Activated CD4-positive, alpha-beta memory T cell treated with anti-CD3 and anti-CD28 coated beads, Interleukin-2, amount 10 ng/mL, durations not matched to agents 7 days and 5 days (primary cell): ENCODE measurements at regions not wholly inside any gene's neighbourhood (a gene's known extent, or its start where the extent isn't known, plus 50 kb on each side); places are given as distances from the start of the nearest gene placed in this dataset.

Source experiments
- CTCF ChIA-PET: fragments of 350-600 bp; sonication (Branson Sonifier 250); formaldehyde crosslinking; loops from one replicate; lab custom pipeline; 2021; ENCODE audit warnings: antibody characterized with exemption, inconsistent platforms; lab: Charles Lee
- POLR2A ChIA-PET: fragments of 350-600 bp; sonication (Branson Sonifier 250); formaldehyde crosslinking; loops from one replicate; lab custom pipeline; 2021; ENCODE audit warnings: antibody characterized with exemption; lab: Charles Lee
- DNase-seq: peaks from one replicate; pipeline ENCODE4 v3.0.0-alpha.2; 2020
- H3K27ac Mint-ChIP-seq: one replicate; pipeline ENCODE4 v1.8.0; 2021; ENCODE audit warnings: mild to moderate bottlenecking, mixed read lengths
- H3K27me3 Mint-ChIP-seq: one replicate; pipeline ENCODE4 v1.8.0; 2021; ENCODE audit warnings: mixed read lengths
- H3K36me3 Mint-ChIP-seq: one replicate; pipeline ENCODE4 v1.8.0; 2021; ENCODE audit warnings: low read depth, mixed read lengths
- H3K4me1 Mint-ChIP-seq: one replicate; pipeline ENCODE4 v1.8.0; 2021; ENCODE audit warnings: mixed read lengths
- H3K4me3 Mint-ChIP-seq: one replicate; pipeline ENCODE4 v1.8.0; 2021; ENCODE audit warnings: mild to moderate bottlenecking, mixed read lengths
- H3K9me3 Mint-ChIP-seq: one replicate; pipeline ENCODE4 v1.8.0; 2021; ENCODE audit warnings: mixed read lengths

- H3K4me3 Mint-ChIP-seq, result no peak overlapping the region
- no peak overlapping the region for H3K27ac Mint-ChIP-seq
- ChIA-PET POLR2A (no interaction called here), CTCF (no interaction called here)
- DNase-seq, result no peak
- no peaks in the 10 kb centered on the region for H3K36me3 Mint-ChIP-seq
- H3K9me3 Mint-ChIP-seq, result no peaks in the 10 kb centered on the region
- H3K4me1 Mint-ChIP-seq, result no peaks in the 10 kb centered on the region
- H3K27me3 Mint-ChIP-seq, result no peaks in the 10 kb centered on the region
Observed at GRCh38 chr4:137644201-137644600, 111.9 kb upstream of the PCDH18 start.

GRCh38 chr4:137641544-137641943 lies 109.2 kb upstream of the PCDH18 start:
- Mint-ChIP-seq H3K9me3 (no peaks in the 10 kb centered on the region), H3K4me1 (no peaks in the 10 kb centered on the region), H3K36me3 (no peaks in the 10 kb centered on the region), H3K27ac (no peak overlapping the region), H3K27me3 (no peaks in the 10 kb centered on the region), H3K4me3 (no peak overlapping the region)
- no peak for DNase-seq
- ChIA-PET CTCF (no interaction called here), POLR2A (no interaction called here)

GRCh38 chr4:137640838-137641158 lies 108.5 kb upstream of the PCDH18 start:
- Mint-ChIP-seq H3K27ac (no peak overlapping the region), H3K36me3 (no peaks in the 10 kb centered on the region), H3K9me3 (no peaks in the 10 kb centered on the region), H3K4me3 (no peak overlapping the region), H3K27me3 (no peaks in the 10 kb centered on the region), H3K4me1 (no peaks in the 10 kb centered on the region)
- no peak for DNase-seq
- CTCF ChIA-PET, result no interaction called here
- POLR2A ChIA-PET, result no interaction called here

GRCh38 chr4:137640156-137640837 lies 108.0 kb upstream of the PCDH18 start:
- Mint-ChIP-seq H3K9me3 (no peaks in the 10 kb centered on the region), H3K4me3 (no peak overlapping the region), H3K27ac (no peak overlapping the region), H3K27me3 (no peaks in the 10 kb centered on the region), H3K4me1 (no peaks in the 10 kb centered on the region), H3K36me3 (no peaks in the 10 kb centered on the region)
- no peak for DNase-seq
- CTCF ChIA-PET, result no interaction called here
- POLR2A ChIA-PET, result no interaction called here

- no peaks in the 10 kb centered on the region for H3K9me3 Mint-ChIP-seq
- no peaks in the 10 kb centered on the region for H3K27me3 Mint-ChIP-seq
- POLR2A ChIA-PET, result no interaction called here
- CTCF ChIA-PET, result no interaction called here
- DNase-seq, result no peak
- H3K4me3 Mint-ChIP-seq, result no peak overlapping the region
- no peaks in the 10 kb centered on the region for H3K4me1 Mint-ChIP-seq
- no peak overlapping the region for H3K27ac Mint-ChIP-seq
- no peaks in the 10 kb centered on the region for H3K36me3 Mint-ChIP-seq
Observed at GRCh38 chr4:137638934-137639333, 106.6 kb upstream of the PCDH18 start.

GRCh38 chr4:137635601-137636000 lies 103.3 kb upstream of the PCDH18 start:
- Mint-ChIP-seq H3K4me1 (no peaks in the 10 kb centered on the region), H3K36me3 (no peaks in the 10 kb centered on the region), H3K27ac (no peak overlapping the region), H3K27me3 (no peaks in the 10 kb centered on the region), H3K4me3 (no peak overlapping the region), H3K9me3 (peaks cover 6% of the 10 kb centered on the region)
- POLR2A ChIA-PET, result no interaction called here
- CTCF ChIA-PET, result no interaction called here
- no peak for DNase-seq

- Mint-ChIP-seq H3K27ac (no peak overlapping the region), H3K36me3 (no peaks in the 10 kb centered on the region), H3K4me3 (no peak overlapping the region), H3K4me1 (no peaks in the 10 kb centered on the region), H3K27me3 (no peaks in the 10 kb centered on the region), H3K9me3 (peaks cover 6% of the 10 kb centered on the region)
- ChIA-PET CTCF (no interaction called here), POLR2A (no interaction called here)
- DNase-seq, result no peak
Observed at GRCh38 chr4:137635108-137635507, 102.8 kb upstream of the PCDH18 start.

GRCh38 chr4:137632842-137633241 lies 100.5 kb upstream of the PCDH18 start:
- no peaks in the 10 kb centered on the region for H3K27me3 Mint-ChIP-seq
- POLR2A ChIA-PET, result no interaction called here

GRCh38 chr4:137631605-137632004 lies 99.3 kb upstream of the PCDH18 start:
- ChIA-PET CTCF (no interaction called here), POLR2A (no interaction called here)
- no peaks in the 10 kb centered on the region for H3K27me3 Mint-ChIP-seq
- H3K4me1 Mint-ChIP-seq, result no peaks in the 10 kb centered on the region
- no peak for DNase-seq
- H3K36me3 Mint-ChIP-seq, result no peaks in the 10 kb centered on the region
- no peak overlapping the region for H3K27ac Mint-ChIP-seq
- H3K9me3 Mint-ChIP-seq, result peaks cover 6% of the 10 kb centered on the region
- H3K4me3 Mint-ChIP-seq, result no peak overlapping the region

More at GRCh38 chr4:137632842-137633241, 100.5 kb upstream of the PCDH18 start:
- no peaks in the 10 kb centered on the region for H3K36me3 Mint-ChIP-seq
- H3K27ac Mint-ChIP-seq, result no peak overlapping the region
- H3K4me1 Mint-ChIP-seq, result no peaks in the 10 kb centered on the region
- H3K9me3 Mint-ChIP-seq, result peaks cover 6% of the 10 kb centered on the region
- no peak overlapping the region for H3K4me3 Mint-ChIP-seq
- DNase-seq, result no peak
- CTCF ChIA-PET, result no interaction called here

- Mint-ChIP-seq H3K27ac (no peak overlapping the region), H3K9me3 (peaks cover 6% of the 10 kb centered on the region), H3K27me3 (no peaks in the 10 kb centered on the region), H3K4me1 (no peaks in the 10 kb centered on the region), H3K36me3 (no peaks in the 10 kb centered on the region), H3K4me3 (no peak overlapping the region)
- ChIA-PET CTCF (no interaction called here), POLR2A (no interaction called here)
- DNase-seq, result no peak
Observed at GRCh38 chr4:137630252-137630651, 98.0 kb upstream of the PCDH18 start.

GRCh38 chr4:137627739-137628460 lies 95.6 kb upstream of the PCDH18 start:
- no peaks in the 10 kb centered on the region for H3K4me1 Mint-ChIP-seq
- H3K4me3 Mint-ChIP-seq, result no peak overlapping the region
- ChIA-PET CTCF (no interaction called here), POLR2A (no interaction called here)
- no peak overlapping the region for H3K27ac Mint-ChIP-seq
- DNase-seq, result no peak
- H3K9me3 Mint-ChIP-seq, result peaks cover 3% of the 10 kb centered on the region
- no peaks in the 10 kb centered on the region for H3K36me3 Mint-ChIP-seq
- no peaks in the 10 kb centered on the region for H3K27me3 Mint-ChIP-seq

GRCh38 chr4:137626942-137627738 lies 94.8 kb upstream of the PCDH18 start:
- DNase-seq, result no peak
- ChIA-PET CTCF (no interaction called here), POLR2A (no interaction called here)
- Mint-ChIP-seq H3K36me3 (no peaks in the 10 kb centered on the region), H3K27ac (no peak overlapping the region), H3K4me3 (no peak overlapping the region), H3K4me1 (no peaks in the 10 kb centered on the region), H3K9me3 (no peaks in the 10 kb centered on the region), H3K27me3 (no peaks in the 10 kb centered on the region)

- H3K9me3 Mint-ChIP-seq, result peaks cover 3% of the 10 kb centered on the region
- ChIA-PET CTCF (no interaction called here), POLR2A (no interaction called here)
- H3K36me3 Mint-ChIP-seq, result no peaks in the 10 kb centered on the region
- DNase-seq, result no peak
- H3K4me3 Mint-ChIP-seq, result no peak overlapping the region
- H3K4me1 Mint-ChIP-seq, result no peaks in the 10 kb centered on the region
- H3K27ac Mint-ChIP-seq, result no peak overlapping the region
- H3K27me3 Mint-ChIP-seq, result no peaks in the 10 kb centered on the region
Observed at GRCh38 chr4:137623013-137623412, 90.7 kb upstream of the PCDH18 start.
